Stimulated activated naive CD4-positive, alpha-beta T cell (primary cell): ENCODE measurements at regions not wholly inside any gene's neighbourhood (a gene's known extent, or its start where the extent isn't known, plus 50 kb on each side); places are given as distances from the start of the nearest gene placed in this dataset.

Experiments used
- DNase-seq, 6 experiments: peaks; one replicate each; lab custom pipeline; 2025; lab: John Stamatoyannopoulos, UW

DNA sequence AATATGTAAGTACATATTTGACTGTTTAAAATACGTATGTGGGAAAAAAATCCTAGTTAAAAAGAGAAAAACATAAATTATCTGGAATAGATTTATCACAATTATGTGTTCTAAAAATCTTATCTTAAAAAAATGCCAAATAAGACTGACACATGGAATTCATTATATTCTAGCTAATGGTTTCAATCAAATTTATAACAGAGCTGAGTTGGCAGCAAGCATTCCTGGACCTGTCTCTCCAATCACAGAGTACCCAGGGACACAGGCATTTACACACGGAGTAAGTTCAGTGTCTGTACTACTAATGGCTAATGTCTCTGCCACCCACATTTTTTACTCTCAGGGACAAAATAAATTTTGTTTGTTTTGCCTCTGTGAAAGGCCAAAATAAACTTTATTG, 122.3 kb downstream of the RPS12 start:
- no peak for DNase-seq

- no peak for DNase-seq
Measured at GRCh38 chr6:132937466-132937906, 123.1 kb downstream of the RPS12 start.

DNA sequence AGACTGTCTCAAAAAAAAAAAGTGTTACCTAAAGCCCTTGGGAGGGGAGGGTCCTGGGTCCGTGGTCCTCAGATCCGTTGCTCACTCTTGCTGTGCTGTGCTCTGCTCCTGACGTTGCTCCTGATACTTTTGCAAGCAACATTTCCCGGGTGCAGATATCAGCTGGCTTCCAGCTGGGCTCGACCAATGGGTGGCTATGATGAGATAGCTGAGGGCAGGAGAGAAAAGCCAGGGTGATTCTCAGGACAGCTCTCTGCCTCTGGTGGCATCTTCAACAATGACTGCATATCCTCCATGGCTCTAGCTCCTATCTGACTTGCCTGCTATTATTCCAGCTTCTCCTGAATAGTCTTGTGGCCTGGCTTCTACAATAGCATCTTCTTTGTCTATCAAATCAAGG, 134.5 kb downstream of the RPS12 start:
- no peak for DNase-seq

DNA sequence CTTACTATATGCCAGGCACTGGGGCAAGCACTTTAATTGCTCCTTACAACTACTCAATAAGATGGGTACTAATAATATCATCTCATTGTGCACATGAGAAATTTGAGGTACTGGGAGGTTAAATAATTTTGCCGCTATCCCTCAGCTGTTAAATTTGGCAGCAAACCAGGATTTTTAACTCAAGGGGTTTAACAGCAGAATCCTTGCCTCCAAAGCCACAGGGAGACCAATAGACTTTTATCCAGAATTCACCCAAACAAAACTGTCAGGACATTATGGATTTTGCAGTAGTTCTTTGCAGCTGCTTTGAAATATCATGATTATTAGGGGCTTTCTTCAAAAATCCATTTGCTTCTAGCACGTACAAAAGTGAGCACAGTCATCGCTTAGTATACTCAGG, 136.2 kb downstream of the RPS12 start:
- DNase-seq = no peak

- DNase-seq = no peak
Measured at GRCh38 chr6:132952031-132952867, 137.9 kb downstream of the RPS12 start.

DNA sequence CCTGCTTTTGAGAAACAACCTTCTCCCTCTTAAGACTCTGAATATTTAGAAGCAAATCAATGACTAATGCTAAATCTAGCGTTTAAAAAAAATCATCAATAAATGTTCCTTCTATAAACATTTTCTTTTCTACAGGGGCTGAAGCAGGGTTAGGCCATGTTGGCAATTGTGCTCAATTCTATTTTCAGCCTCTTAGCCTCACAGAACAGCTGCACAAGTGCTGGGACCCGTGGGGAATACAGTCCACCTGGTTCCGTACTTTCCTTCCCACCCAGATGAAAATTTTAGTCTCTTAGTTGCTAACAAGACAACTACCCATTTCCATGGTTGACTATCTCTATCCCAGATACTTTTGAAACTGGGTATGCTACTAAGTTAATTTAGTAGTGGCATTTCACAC, 138.6 kb downstream of the RPS12 start:
- DNase-seq = no peak

DNA sequence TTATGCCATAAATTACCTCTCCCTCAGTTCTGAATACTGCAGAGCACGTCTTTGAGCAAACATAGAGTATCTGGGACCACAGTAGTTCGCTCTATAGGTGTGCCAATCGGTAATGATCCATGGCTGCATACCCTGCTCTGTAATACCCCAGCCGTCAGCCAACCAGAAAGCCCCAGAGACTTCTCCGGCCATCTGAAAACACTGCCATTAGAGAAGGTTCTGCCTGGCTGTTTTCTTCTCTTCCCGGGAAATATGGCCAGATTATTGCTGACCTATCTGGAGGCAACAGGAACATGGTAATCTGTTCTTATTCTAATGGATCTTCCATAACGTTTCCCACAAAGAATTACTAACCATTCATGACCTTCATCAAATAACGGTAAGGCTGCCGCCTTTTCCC, 139.9 kb downstream of the RPS12 start:
- DNase-seq = no peak

- no peak for DNase-seq
Measured at GRCh38 chr6:132954936-132955335, 140.6 kb downstream of the RPS12 start.

DNA sequence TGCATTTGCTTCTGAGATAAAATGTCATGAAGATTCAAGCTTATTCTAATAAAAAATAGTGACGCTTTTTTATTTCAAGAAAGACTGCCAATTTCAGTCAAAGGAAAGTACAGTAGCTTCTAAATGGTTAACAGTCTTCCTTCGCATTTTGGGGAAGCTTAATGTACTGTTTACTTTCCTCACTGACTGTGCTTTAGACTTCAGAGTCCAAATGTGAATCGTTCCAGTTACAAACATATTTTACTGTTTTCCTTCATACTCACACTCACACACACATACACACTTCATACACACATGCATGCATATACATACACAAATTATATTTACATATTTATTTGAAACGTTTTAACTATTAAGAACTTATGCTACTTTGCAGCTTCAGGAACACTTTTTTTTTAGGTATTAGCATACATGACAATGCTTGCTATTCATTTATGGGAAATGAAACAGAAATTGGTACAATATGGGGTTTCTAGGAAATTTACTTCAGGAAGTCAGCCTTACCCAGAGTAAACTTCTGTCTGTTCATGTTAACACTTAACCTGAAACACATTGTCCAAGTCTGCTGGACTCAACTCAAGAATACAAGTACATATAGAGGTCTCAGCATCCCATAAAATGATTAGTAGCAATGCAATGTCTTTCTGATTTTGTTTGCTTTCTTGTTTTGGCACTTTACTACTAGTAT, 145.4 kb downstream of the RPS12 start:
- DNase-seq = no peak

DNA sequence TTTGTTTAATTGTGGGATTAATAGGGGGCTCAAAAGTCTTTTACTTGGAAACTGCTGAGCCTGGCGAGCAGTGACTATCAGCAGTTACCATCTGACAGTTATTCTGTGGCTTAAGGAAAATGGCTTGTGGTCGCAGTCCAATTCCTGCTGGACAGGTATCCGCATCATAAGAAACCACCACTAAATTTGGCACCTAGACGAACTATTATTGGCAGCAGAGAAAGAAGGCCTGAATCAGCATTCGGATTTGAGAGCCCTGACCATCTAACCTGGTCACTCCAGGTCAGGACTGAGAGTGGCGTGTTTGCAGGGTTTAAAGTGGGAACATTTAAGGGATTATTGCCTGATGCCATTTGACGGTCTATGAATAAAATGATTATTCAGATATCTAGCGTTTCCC, 146.4 kb downstream of the RPS12 start:
- DNase-seq = no peak

- DNase-seq = no peak
Measured at GRCh38 chr6:132961122-132961521, 146.8 kb downstream of the RPS12 start.

GRCh38 chr6:132961610-132962009, 147.2 kb downstream of the RPS12 start:
- DNase-seq = no peak

DNA sequence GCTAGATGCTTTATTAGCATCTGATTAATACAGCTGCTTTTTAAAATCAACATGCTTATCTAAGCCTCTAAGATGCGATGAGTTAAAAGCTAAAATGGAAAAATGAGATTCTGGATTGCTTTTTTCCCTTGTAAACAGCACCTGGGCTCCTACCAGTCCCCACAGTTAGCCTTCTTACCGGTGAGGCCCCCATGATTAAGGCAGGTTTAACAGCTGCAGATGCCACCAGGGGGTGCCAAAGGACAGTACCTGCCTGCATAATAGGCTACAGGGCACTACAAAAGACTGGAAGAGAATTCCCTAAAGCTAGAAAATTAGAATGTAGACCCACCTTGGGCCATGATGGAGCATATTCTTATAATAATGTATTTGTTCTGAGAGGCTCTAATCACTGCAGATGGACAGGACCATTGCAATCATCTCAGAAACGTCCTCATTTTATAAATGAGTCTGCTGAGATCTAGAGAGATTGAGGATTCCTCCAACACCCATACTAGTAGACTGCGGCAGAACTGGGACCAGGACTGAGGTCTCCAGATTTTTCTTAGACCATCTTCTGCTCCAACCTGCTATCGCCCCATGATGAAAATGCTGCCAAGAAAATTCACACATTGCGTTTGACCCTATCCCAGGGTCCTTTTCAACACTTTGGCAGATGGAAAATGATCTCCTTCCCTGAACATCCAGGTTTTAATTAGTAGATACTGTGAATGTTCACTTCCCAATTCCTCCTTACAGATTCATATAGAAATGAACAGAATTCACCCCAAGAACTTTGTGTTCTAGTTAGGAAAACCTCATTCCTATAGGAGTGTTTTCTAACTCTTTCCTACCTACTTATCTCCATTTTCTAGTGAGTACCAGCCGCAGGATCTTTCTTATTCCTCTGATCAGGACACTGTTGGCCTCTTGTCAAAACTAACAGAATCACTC, 148.8 kb downstream of the RPS12 start:
- peak in 3 of 6 experiments; percentile 4 to 11 (median 11) for DNase-seq

GRCh38 chr6:132964101-132964867, 149.9 kb downstream of the RPS12 start:
- no peak for DNase-seq

DNA sequence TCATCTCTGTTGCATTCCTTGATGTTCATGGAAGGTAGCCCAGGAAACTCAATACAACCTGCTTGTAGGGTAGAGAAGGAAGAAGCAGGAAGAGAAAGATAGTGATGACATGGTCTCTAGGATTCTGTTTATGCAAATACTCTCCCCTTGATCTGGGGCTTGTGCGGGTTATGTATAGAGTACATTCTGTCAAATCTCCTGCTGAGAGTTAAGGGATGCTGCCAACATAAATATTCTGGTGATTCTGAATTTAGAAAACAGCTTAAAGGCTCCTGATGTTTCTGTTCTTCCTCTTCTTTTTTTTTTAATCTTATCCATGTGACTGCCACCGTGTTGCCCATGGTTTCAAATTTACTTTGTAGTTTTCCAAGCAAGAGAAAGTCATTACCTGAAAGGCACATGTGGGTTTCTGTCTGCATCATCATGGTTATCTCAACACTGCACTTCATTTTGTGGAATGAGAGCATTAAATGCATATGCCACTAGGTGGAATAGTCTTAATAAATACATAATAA, 150.6 kb downstream of the RPS12 start:
- no peak for DNase-seq

- DNase-seq = no peak
Measured at GRCh38 chr6:132967871-132968270, 153.5 kb downstream of the RPS12 start.

DNA sequence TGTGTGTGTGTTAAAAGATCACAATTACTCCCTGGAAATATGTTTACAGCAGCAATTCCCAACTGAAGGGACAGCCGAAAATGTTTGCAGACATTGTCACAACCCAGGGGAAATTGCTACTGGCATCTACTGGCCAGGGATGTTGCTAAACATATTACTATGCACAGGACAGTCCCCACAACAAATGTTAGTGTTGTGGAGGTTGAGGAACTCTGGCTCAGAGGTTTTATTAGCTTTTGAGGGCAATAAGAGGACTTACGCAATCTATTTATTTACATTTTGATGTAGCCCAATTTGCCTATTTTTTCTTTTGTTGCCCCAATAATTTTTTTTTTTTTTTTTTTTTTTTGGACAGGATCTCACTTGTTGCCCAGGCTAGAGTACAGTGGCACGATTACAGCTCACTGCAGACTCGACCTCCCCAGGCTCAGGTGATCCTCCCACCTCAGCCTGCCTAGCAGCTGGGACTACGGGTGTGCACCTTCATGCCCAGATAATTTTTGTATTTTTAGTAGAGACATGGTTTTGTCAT, 154.1 kb downstream of the RPS12 start:
- DNase-seq = no peak

GRCh38 chr6:132969196-132969595, 154.8 kb downstream of the RPS12 start:
- DNase-seq = no peak

GRCh38 chr6:132971676-132972075, 157.3 kb downstream of the RPS12 start:
- no peak for DNase-seq

DNA sequence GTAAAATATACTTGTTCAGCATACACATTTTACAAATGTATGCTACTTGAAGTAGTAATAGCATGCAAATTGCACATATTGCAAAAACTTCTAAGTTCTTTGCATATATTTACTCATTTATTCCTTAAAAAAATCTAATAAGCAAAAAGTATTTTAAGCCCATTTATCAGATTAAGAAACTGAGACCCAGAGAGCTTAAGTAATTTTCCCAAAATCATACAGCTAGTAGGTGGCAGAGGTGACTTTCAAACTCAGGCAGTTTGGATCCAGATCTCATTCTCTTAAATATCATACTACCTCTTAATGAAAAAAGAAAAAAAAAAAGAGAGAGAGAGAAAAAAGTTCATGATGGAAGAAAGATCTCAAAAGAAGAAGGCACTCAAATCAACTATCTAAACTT, 157.9 kb downstream of the RPS12 start:
- DNase-seq = no peak

DNA sequence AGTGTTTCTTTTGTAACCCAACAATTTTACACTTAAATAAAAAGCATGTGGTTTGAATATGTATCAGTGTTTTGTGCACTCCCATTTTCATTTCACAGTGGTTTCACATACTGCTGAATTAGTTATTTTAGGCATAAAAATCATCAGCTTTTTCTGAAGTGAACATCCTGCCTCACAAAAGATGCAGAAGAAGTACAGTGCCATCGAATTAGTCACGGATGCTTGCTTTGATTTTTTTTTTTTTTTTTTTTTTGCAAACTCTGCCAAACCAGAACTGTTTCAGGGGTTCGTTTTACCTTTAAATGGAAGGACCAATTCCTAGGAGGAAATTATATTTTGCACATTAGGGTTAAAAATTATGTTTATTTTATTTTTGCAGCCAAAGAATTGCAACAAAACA, 158.6 kb downstream of the RPS12 start:
- no peak for DNase-seq
